ENCODE measurements at regions not wholly inside any gene's neighbourhood (a gene's known extent, or its start where the extent isn't known, plus 50 kb on each side); places are given as distances from the start of the nearest gene placed in this dataset.
"Not testable (repeated sequence)": the region's sequence is repeated elsewhere in the genome, so short reads cannot be mapped to it uniquely, and the experiment has no call there.

GRCh38 chr6:15911753-15912504, 217.0 kb upstream of the MYLIP start:
- no peak for TF ChIP-seq CTCF (conservative IDR thresholded peaks at IDR 0.05)
- no peak overlapping the region for H3K27ac ChIP-seq

GRCh38 chr6:15909290-15910070, 219.4 kb upstream of the MYLIP start:
- no peak overlapping the region for H3K27ac ChIP-seq
- TF ChIP-seq CTCF (conservative IDR thresholded peaks at IDR 0.05) = no peak

- no peak overlapping the region for H3K27ac ChIP-seq
- TF ChIP-seq CTCF (conservative IDR thresholded peaks at IDR 0.05) = no peak
Measured at GRCh38 chr6:15908871-15909270, 220.0 kb upstream of the MYLIP start.

- no peak overlapping the region for H3K27ac ChIP-seq
- TF ChIP-seq CTCF (conservative IDR thresholded peaks at IDR 0.05) = no peak
Measured at GRCh38 chr6:15907914-15908518, 220.9 kb upstream of the MYLIP start.

- not testable (repeated sequence) for H3K27ac ChIP-seq
Measured at GRCh38 chr6:15907220-15907913, 221.5 kb upstream of the MYLIP start.

GRCh38 chr6:15906420-15907016, 222.4 kb upstream of the MYLIP start:
- no peak for TF ChIP-seq CTCF (conservative IDR thresholded peaks at IDR 0.05)
- H3K27ac ChIP-seq = no peak overlapping the region

GRCh38 chr6:15905488-15906419, 223.1 kb upstream of the MYLIP start:
- H3K27ac ChIP-seq = no peak overlapping the region
- TF ChIP-seq CTCF (conservative IDR thresholded peaks at IDR 0.05) = no peak
